ENCODE measurements at regions not wholly inside any gene's neighbourhood (a gene's known extent, or its start where the extent isn't known, plus 50 kb on each side); places are given as distances from the start of the nearest gene placed in this dataset.
A peak's percentile ranks its signal among the peaks of the same experiment; 100 is the strongest.

- Histone ChIP-seq H3K4me3 (peak overlapping the region in 1 of 2 donors; percentile 41), H3K36me3 (ENCODE audit: low read depth, missing control alignments) (no peaks in the 10 kb centered on the region), H3K27me3 (no peaks in the 10 kb centered on the region), H3K27ac (no peak overlapping the region), H3K4me1 (no peaks in the 10 kb centered on the region), H3K9me3 (no peaks in the 10 kb centered on the region)
- no peak for DNase-seq
- intact Hi-C loops (cut with DNase I; ENCODE audit: low total_unique reads) = no loop called here
- no peak for TF ChIP-seq POLR2A (IDR thresholded peaks at IDR 0.05)
- TF ChIP-seq CTCF (IDR thresholded peaks at IDR 0.05) = no peak
- WGBS, 2 donors = 93% methylated on average over 31 of the region's 52 CpGs; no CpG with 5 or more reads in 1 of the 2 donors
Observed at GRCh38 chr11:15560689-15561467, 446.2 kb downstream of the INSC start.

- WGBS, 2 donors = 63 to 87% methylated on average over 4 of the region's 4 CpGs
- H3K9me3 ChIP-seq = no peaks in the 10 kb centered on the region
- no peak for DNase-seq
- no peaks in the 10 kb centered on the region for H3K4me1 ChIP-seq
- TF ChIP-seq POLR2A (IDR thresholded peaks at IDR 0.05) (no peak), CTCF (IDR thresholded peaks at IDR 0.05) (no peak)
- intact Hi-C loops (cut with DNase I; ENCODE audit: low total_unique reads) = no loop called here
- H3K27me3 ChIP-seq = no peaks in the 10 kb centered on the region
- no peaks in the 10 kb centered on the region for H3K36me3 ChIP-seq (ENCODE audit: low read depth, missing control alignments)
- no peak overlapping the region for H3K27ac ChIP-seq
- H3K4me3 ChIP-seq = peak overlapping the region; percentile 15 to 41
Observed at GRCh38 chr11:15562230-15562629, 447.5 kb downstream of the INSC start.

- H3K4me1 ChIP-seq = no peaks in the 10 kb centered on the region
- H3K27ac ChIP-seq = no peak overlapping the region
- TF ChIP-seq CTCF (IDR thresholded peaks at IDR 0.05) (no peak), POLR2A (IDR thresholded peaks at IDR 0.05) (no peak)
- no peaks in the 10 kb centered on the region for H3K27me3 ChIP-seq
- DNase-seq = no peak
- 33 to 36% methylated on average over 3 of the region's 3 CpGs for WGBS, 2 donors
- intact Hi-C loops (cut with DNase I; ENCODE audit: low total_unique reads) = no loop called here
- no peaks in the 10 kb centered on the region for H3K9me3 ChIP-seq
- H3K36me3 ChIP-seq (ENCODE audit: low read depth, missing control alignments) = no peaks in the 10 kb centered on the region
- H3K4me3 ChIP-seq = no peak overlapping the region
Observed at GRCh38 chr11:15563054-15563453, 448.3 kb downstream of the INSC start.

- no peak for TF ChIP-seq CTCF (IDR thresholded peaks at IDR 0.05)
- no peak for TF ChIP-seq POLR2A (IDR thresholded peaks at IDR 0.05)
- Histone ChIP-seq H3K36me3 (ENCODE audit: low read depth, missing control alignments) (no peaks in the 10 kb centered on the region), H3K27me3 (no peaks in the 10 kb centered on the region), H3K4me3 (no peak overlapping the region), H3K4me1 (no peaks in the 10 kb centered on the region), H3K27ac (no peak overlapping the region), H3K9me3 (no peaks in the 10 kb centered on the region)
- DNase-seq = no peak
- 89 to 92% methylated on average over 8 of the region's 8 CpGs for WGBS, 2 donors
- intact Hi-C loops (cut with DNase I; ENCODE audit: low total_unique reads) = no loop called here
Observed at GRCh38 chr11:15565880-15566279, 451.2 kb downstream of the INSC start.

- no peaks in the 10 kb centered on the region for H3K27me3 ChIP-seq
- no peak overlapping the region for H3K27ac ChIP-seq
- TF ChIP-seq POLR2A (IDR thresholded peaks at IDR 0.05) (no peak), CTCF (IDR thresholded peaks at IDR 0.05) (no peak)
- no peak overlapping the region for H3K4me3 ChIP-seq
- intact Hi-C loops (cut with DNase I; ENCODE audit: low total_unique reads) = no loop called here
- no peaks in the 10 kb centered on the region for H3K4me1 ChIP-seq
- DNase-seq = no peak
- H3K9me3 ChIP-seq = no peaks in the 10 kb centered on the region
- no peaks in the 10 kb centered on the region for H3K36me3 ChIP-seq (ENCODE audit: low read depth, missing control alignments)
- WGBS, 2 donors = 94% methylated on average over 8 of the region's 8 CpGs
Observed at GRCh38 chr11:15568440-15568839, 453.7 kb downstream of the INSC start.
